ENCODE measurements at regions not wholly inside any gene's neighbourhood (a gene's known extent, or its start where the extent isn't known, plus 50 kb on each side); places are given as distances from the start of the nearest gene placed in this dataset.

DNA sequence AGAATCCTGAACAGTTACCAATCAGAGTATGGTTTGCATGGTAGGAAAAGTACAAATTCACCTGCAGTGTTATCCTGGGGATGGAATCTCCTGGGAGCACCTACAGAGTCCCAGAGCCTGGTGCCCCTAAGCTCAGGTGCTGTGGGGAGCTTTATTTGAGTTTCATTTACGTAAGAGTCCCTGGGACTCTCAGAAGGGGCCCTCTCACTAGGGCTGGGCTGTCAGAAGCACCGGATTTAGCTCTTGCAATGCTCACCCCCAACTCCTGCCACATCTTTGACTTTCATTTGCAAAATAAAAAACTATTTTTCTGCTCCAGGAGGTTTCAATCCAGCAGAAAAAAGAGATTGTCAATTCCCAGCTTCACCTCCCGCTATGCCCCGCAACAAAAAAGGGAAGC lies 569.8 kb upstream of the B3GAT1 start:
- TF ChIP-seq CTCF (IDR thresholded peaks at IDR 0.05; ENCODE audit: low read depth, low read length) (no peak), EZH2phosphoT487 (IDR thresholded peaks at IDR 0.05; ENCODE audit: low read depth) (no peak)
